Common myeloid progenitor, CD34-positive (primary cell): ENCODE measurements at regions not wholly inside any gene's neighbourhood (a gene's known extent, or its start where the extent isn't known, plus 50 kb on each side); places are given as distances from the start of the nearest gene placed in this dataset.

Experiments used
- CTCF ChIA-PET: fragments of 350-600 bp; sonication (Branson Sonifier 250); formaldehyde crosslinking; loops from one replicate; lab custom pipeline; 2021; ENCODE audit warnings: antibody characterized with exemption; lab: Charles Lee
- POLR2A ChIA-PET: fragments of 350-600 bp; sonication (Branson Sonifier 250); formaldehyde crosslinking; loops from one replicate; lab custom pipeline; 2021; ENCODE audit warnings: antibody characterized with exemption; lab: Charles Lee
- DNase-seq, 3 donors: peaks; one replicate each; pipeline versions ENCODE4 v3.0.0 to v3.0.0-alpha.2; 2013
- H3K27ac ChIP-seq, 2 experiments: 1 replicate in 1 of 2; 2 replicates in 1 of 2; pipeline ENCODE4 v1.7.0; 2013; ENCODE audit warnings: inconsistent platforms in 2 of 2, low read length in 2 of 2, mild to moderate bottlenecking in 2 of 2, low read depth in 1 of 2, moderate library complexity in 1 of 2; ENCODE audit not compliant: severe bottlenecking in 2 of 2, insufficient read depth in 1 of 2, poor library complexity in 1 of 2
- H3K27me3 ChIP-seq, 5 experiments: replicated peaks in 2 of 5; 1 replicate in 3 of 5; 2 replicates in 2 of 5; pipeline versions ENCODE4 v1.6.1 to v1.7.0; 2013; ENCODE audit warnings: low read length in 4 of 5, mild to moderate bottlenecking in 2 of 5, moderate library complexity in 2 of 5, inconsistent platforms in 1 of 5; ENCODE audit not compliant: insufficient read depth in 5 of 5, control insufficient read depth in 4 of 5
- H3K36me3 ChIP-seq, 4 experiments: 1 replicate in 2 of 4; 2 replicates in 2 of 4; pipeline versions ENCODE4 v1.6.1 to v1.7.0; 2013; ENCODE audit warnings: low read length in 3 of 4, control low read depth in 1 of 4, mild to moderate bottlenecking in 1 of 4; ENCODE audit not compliant: control insufficient read depth in 4 of 4, insufficient read depth in 4 of 4
- H3K4me1 ChIP-seq, 4 experiments: 1 replicate in 3 of 4; 2 replicates in 1 of 4; pipeline versions ENCODE4 v1.6.1 to v1.7.1; 2013; ENCODE audit warnings: low read length in 3 of 4, mild to moderate bottlenecking in 3 of 4, control low read depth in 1 of 4, inconsistent platforms in 1 of 4, moderate library complexity in 1 of 4; ENCODE audit not compliant: control insufficient read depth in 4 of 4, insufficient read depth in 4 of 4; ENCODE audit errors: control extremely low read depth in 1 of 4
- H3K4me3 ChIP-seq, 7 experiments: 1 replicate in 4 of 7; 2 replicates in 3 of 7; pipeline versions ENCODE4 v1.5.1 to v1.7.0; 2013; ENCODE audit warnings: mild to moderate bottlenecking in 7 of 7, low read length in 6 of 7, moderate library complexity in 6 of 7, inconsistent platforms in 2 of 7, low read depth in 2 of 7, control low read depth in 1 of 7; ENCODE audit not compliant: insufficient read depth in 4 of 7, control insufficient read depth in 1 of 7; ENCODE audit errors: extremely low read depth in 1 of 7
- H3K9me3 ChIP-seq, 5 experiments: 1 replicate in 4 of 5; 2 replicates in 1 of 5; pipeline versions ENCODE4 v1.6.1 to v1.7.1; 2013; ENCODE audit warnings: low read length in 4 of 5, mild to moderate bottlenecking in 2 of 5, inconsistent platforms in 1 of 5, low read depth in 1 of 5, moderate library complexity in 1 of 5; ENCODE audit not compliant: control insufficient read depth in 4 of 5, insufficient read depth in 2 of 5; ENCODE audit errors: control extremely low read depth in 1 of 5
- WGBS: methylation state at CpG from one replicate; pipeline ENCODE4 v1.1.5; 2013; ENCODE audit not compliant: insufficient coverage; 5-methylcytosine and 5-hydroxymethylcytosine counted together

DNA sequence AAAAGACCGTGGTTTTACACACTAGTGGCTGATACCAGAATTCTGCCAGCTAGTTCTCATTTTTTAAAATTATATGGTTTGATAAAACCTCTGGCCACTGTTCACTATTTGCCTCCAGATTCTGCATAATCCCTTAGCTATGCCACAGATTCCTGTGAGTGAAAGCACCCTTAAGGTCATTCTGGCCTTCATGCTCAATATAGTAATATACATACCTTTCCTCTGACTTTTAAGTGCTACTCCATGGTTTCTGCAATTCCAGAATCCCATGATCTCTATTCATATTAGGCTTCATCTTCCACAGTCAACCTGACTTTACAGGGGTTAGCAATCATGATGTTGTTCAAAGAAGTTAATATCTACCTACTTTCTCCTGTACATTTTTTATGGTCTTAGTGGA is 274.1 kb upstream of the EDNRB start:
- WGBS = no CpG with 5 or more reads among the region's 1 CpG
- Histone ChIP-seq H3K27me3 (no peaks in the 10 kb centered on the region), H3K9me3 (no peaks in the 10 kb centered on the region), H3K36me3 (no peaks in the 10 kb centered on the region), H3K27ac (no peak overlapping the region), H3K4me3 (no peak overlapping the region), H3K4me1 (no peaks in the 10 kb centered on the region)
- ChIA-PET CTCF (no interaction called here), POLR2A (no interaction called here)
- no peak for DNase-seq

DNA sequence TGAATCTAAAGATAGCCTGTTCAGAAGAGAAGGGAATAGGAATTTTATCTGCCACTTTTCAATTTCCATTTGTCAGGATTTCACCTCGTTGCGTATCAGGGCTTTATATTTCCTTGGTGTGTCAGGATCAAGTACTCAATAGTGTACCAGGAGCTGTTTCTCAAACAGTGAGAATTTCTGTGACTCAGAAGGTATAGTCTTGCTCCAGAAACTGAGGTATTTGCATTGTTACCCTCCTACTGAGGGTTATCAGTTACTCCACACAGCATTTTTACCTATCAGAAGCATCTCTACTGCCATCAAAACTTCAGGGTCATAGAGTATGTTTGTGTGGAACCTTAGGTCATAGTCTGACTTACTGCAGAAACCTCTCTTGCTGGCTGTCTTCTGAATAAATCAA is 271.7 kb upstream of the EDNRB start:
- no peaks in the 10 kb centered on the region for H3K4me1 ChIP-seq
- ChIA-PET CTCF (interaction anchor here (0.6 to 1.7 kb wide), 2 partner anchors 13 to 69 kb away, joined by 3 to 4 read pairs; no protein-coding TSS in a partner anchor), POLR2A (no interaction called here)
- 100% methylated on average over 1 of the region's 2 CpGs for WGBS
- no peak overlapping the region for H3K4me3 ChIP-seq
- H3K27me3 ChIP-seq = no peaks in the 10 kb centered on the region
- H3K36me3 ChIP-seq = no peaks in the 10 kb centered on the region
- DNase-seq = no peak
- no peaks in the 10 kb centered on the region for H3K9me3 ChIP-seq
- no peak overlapping the region for H3K27ac ChIP-seq

DNA sequence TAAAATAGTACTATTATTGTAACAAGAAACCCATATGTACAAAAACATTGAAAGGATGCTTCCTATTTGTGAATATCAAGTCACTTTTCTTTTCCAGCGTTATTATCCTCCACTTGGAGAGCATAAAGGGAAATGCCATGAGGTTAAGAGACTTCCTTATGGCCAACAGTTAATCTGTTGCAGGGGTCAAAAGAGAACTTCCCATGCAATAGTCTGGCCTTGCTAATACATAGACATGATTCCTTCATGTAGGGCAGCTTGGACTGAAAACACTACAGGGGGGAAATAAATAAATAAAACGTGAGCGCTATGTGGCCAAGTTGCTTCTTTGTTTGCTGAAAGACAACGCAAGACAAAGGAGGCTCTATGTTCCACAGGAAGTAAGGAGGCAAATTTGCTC is 269.1 kb upstream of the EDNRB start:
- Histone ChIP-seq H3K27ac (no peak overlapping the region), H3K4me1 (no peaks in the 10 kb centered on the region), H3K27me3 (no peaks in the 10 kb centered on the region), H3K36me3 (no peaks in the 10 kb centered on the region), H3K4me3 (no peak overlapping the region), H3K9me3 (no peaks in the 10 kb centered on the region)
- ChIA-PET CTCF (no interaction called here), POLR2A (interaction anchor here (0.7 kb wide), 1 partner anchor 11 kb away, joined by 3 read pairs; no protein-coding TSS in a partner anchor)
- WGBS = 57% methylated on average over 4 of the region's 4 CpGs
- no peak for DNase-seq

DNA sequence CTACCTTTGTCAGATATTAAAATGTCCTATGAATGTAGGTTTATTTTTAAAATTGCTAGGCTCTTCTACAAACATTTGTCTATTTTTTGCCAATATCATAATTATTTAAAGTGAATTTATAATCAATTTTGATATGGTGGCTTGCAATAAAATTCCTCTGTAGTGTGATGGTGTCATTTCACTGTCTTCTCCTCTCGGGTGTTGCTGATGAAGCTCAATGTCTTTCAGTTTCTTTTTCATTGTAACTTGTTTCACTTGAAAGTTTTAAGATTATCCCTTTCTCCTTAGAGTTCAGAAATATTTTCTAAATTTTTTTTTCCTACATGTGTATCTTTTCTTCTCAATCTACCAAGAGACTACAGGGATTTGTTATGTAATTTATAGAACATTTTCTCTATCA is 267.1 kb upstream of the EDNRB start:
- Histone ChIP-seq H3K4me3 (no peak overlapping the region), H3K27ac (no peak overlapping the region), H3K27me3 (no peaks in the 10 kb centered on the region), H3K4me1 (no peaks in the 10 kb centered on the region), H3K9me3 (no peaks in the 10 kb centered on the region), H3K36me3 (no peaks in the 10 kb centered on the region)
- WGBS = no CpG with 5 or more reads among the region's 1 CpG
- CTCF ChIA-PET = no interaction called here
- no peak for DNase-seq
- POLR2A ChIA-PET = no interaction called here

DNA sequence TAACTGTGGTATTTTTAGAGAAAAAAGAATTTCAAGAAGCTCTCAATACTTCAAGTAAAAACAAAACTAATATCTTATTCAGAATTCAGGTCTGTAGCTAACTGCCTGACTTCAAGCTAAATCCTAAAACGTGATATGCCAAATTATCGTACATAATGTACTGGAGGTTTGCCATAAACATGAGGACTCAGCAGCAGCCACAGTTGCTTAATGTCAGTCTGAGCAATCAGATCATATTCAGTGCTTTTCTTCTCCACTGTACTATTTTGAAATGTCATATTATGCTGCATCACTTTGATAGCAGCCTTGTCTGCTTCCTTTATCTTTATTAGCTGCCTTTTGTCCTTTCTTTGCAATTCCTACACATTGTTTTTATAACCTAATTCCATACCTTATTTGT is 265.1 kb upstream of the EDNRB start:
- Histone ChIP-seq H3K4me3 (no peak overlapping the region), H3K36me3 (no peaks in the 10 kb centered on the region), H3K27me3 (no peaks in the 10 kb centered on the region), H3K27ac (no peak overlapping the region), H3K4me1 (no peaks in the 10 kb centered on the region), H3K9me3 (no peaks in the 10 kb centered on the region)
- CTCF ChIA-PET = no interaction called here
- POLR2A ChIA-PET = no interaction called here
- WGBS = 60% methylated on average over 2 of the region's 2 CpGs
- DNase-seq = no peak

DNA sequence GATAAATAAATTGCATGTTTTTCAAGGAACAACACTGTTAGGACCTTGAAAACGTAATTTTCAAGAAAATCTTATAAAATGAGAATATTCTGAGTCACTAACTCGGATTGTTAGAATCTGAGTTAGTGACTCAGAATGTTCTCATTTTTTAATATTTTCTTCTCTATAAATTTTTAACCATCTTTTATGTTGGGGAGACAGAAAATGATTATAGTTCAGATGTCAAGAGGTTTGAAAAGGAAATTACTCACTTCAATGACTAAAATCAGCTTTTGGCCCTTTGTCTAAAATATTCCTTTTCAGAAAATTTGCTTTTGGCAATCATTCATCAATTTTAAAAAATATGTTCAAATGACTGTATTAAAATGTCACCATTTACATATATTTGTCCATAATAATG is 264.2 kb upstream of the EDNRB start:
- CTCF ChIA-PET = no interaction called here
- no CpG with 5 or more reads among the region's 2 CpGs for WGBS
- Histone ChIP-seq H3K9me3 (no peaks in the 10 kb centered on the region), H3K4me1 (no peaks in the 10 kb centered on the region), H3K27ac (no peak overlapping the region), H3K36me3 (no peaks in the 10 kb centered on the region), H3K4me3 (no peak overlapping the region), H3K27me3 (no peaks in the 10 kb centered on the region)
- DNase-seq = no peak
- POLR2A ChIA-PET = no interaction called here

DNA sequence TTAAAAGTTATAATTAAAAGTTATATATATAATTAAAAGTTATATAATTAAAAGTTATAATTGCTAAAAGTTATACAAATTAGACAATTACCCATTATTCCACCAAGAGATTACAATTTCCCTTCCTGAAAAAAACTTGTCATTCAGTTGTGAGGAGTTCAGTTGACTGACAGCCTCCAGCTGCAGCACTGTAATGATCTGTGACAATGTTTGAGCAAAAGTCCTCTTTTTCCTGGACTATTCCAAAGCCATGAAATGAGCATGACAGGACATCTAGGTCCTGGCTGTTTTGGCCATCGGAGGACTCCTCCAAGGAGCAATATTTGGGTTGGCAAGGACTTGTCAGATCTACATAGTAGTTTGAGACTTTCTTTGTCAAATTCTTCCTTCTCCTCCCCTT is 258.7 kb upstream of the EDNRB start:
- Histone ChIP-seq H3K9me3 (no peaks in the 10 kb centered on the region), H3K27me3 (no peaks in the 10 kb centered on the region), H3K36me3 (no peaks in the 10 kb centered on the region), H3K27ac (no peak overlapping the region), H3K4me1 (no peaks in the 10 kb centered on the region), H3K4me3 (no peak overlapping the region)
- WGBS = 86% methylated on average over 1 of the region's 1 CpG
- DNase-seq = no peak
- ChIA-PET POLR2A (no interaction called here), CTCF (no interaction called here)
